BJ (cell line): ENCODE measurements at regions not wholly inside any gene's neighbourhood (a gene's known extent, or its start where the extent isn't known, plus 50 kb on each side); places are given as distances from the start of the nearest gene placed in this dataset.

Experiments
- CTCF ChIA-PET: fragments of 350-600 bp; formaldehyde crosslinking; extraction: SDS; loops from one replicate; lab custom pipeline; 2021; ENCODE audit warnings: antibody characterized with exemption, inconsistent platforms; lab: Yijun Ruan, JAX
- POLR2A ChIA-PET: fragments of 300-600 bp; sonication (Branson Sonifier 250); formaldehyde crosslinking; extraction: SDS; loops from one replicate; lab custom pipeline; 2021; ENCODE audit warnings: antibody characterized with exemption; lab: Charles Lee
- DNase-seq: peaks from one replicate; pipeline ENCODE4 v3.0.0-alpha.2; 2011; ENCODE audit warnings: low read depth
- H3K27me3 ChIP-seq: 2 replicates; pipeline ENCODE4 v1.6.0; 2011; ENCODE audit warnings: low read length; ENCODE audit not compliant: control insufficient read depth, insufficient read depth
- H3K36me3 ChIP-seq: 2 replicates; pipeline ENCODE4 v1.5.1; 2011; ENCODE audit warnings: low read length; ENCODE audit not compliant: control insufficient read depth, insufficient read depth
- H3K4me3 ChIP-seq: 2 replicates; pipeline ENCODE4 v1.5.1; 2011; ENCODE audit warnings: low read depth, mild to moderate bottlenecking, control low read depth, low read length
- TF ChIP-seq, protein P1 (sequence below): IDR thresholded peaks from 2 replicates; pipeline ENCODE4 v1.5.1; 2011; ENCODE audit warnings: low read depth, mild to moderate bottlenecking, control low read depth, inconsistent platforms, low read length, moderate library complexity; ENCODE audit not compliant: insufficient read depth

DNA sequence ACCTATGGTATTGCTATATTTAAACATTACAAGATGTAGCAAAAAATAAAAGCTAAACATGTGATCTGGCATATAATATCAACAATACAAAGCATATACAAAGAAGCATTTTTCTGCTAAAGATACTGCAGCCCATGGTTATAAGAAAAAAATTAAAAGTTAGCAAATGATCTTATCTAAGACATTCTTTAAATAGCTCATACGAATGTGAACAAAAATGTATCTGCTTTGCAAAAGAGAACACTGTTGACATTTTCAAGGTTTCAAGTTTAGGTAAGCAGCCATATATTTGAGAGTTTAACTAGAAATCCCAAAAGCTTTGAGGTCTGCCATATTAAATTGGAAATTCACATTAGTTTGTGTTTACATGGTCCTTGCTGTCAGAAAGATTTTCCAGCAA, 301.0 kb upstream of the SLC39A10 start:
- ChIA-PET CTCF (no interaction called here), POLR2A (no interaction called here)
- no peak for DNase-seq
- no peaks in the 10 kb centered on the region for H3K36me3 ChIP-seq
- TF ChIP-seq, protein P1, sequence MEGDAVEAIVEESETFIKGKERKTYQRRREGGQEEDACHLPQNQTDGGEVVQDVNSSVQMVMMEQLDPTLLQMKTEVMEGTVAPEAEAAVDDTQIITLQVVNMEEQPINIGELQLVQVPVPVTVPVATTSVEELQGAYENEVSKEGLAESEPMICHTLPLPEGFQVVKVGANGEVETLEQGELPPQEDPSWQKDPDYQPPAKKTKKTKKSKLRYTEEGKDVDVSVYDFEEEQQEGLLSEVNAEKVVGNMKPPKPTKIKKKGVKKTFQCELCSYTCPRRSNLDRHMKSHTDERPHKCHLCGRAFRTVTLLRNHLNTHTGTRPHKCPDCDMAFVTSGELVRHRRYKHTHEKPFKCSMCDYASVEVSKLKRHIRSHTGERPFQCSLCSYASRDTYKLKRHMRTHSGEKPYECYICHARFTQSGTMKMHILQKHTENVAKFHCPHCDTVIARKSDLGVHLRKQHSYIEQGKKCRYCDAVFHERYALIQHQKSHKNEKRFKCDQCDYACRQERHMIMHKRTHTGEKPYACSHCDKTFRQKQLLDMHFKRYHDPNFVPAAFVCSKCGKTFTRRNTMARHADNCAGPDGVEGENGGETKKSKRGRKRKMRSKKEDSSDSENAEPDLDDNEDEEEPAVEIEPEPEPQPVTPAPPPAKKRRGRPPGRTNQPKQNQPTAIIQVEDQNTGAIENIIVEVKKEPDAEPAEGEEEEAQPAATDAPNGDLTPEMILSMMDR = no peak
- no peaks in the 10 kb centered on the region for H3K27me3 ChIP-seq
- H3K4me3 ChIP-seq = no peak overlapping the region

DNA sequence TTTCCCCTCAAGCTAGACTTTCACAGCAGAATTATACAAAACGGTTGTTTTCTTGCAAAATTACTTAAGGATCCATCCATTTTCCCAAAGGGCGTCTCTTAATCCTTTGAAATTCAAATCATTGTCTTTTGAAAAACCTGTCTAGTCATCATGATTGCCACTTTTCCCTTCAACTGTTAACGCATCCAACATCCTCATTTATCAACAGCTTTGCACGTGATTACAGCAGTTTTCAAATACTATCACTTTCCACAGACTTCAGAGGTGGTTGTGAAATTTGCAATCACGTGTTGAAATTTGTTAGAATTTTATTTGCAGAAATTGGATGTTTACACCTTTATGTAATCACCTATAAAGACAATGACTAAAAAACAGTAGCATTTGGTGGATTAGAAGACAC, 304.4 kb upstream of the SLC39A10 start:
- no peak for DNase-seq
- TF ChIP-seq, protein P1 = no peak
- Histone ChIP-seq H3K36me3 (no peaks in the 10 kb centered on the region), H3K4me3 (no peak overlapping the region), H3K27me3 (no peaks in the 10 kb centered on the region)
- POLR2A ChIA-PET = no interaction called here
- CTCF ChIA-PET = no interaction called here

DNA sequence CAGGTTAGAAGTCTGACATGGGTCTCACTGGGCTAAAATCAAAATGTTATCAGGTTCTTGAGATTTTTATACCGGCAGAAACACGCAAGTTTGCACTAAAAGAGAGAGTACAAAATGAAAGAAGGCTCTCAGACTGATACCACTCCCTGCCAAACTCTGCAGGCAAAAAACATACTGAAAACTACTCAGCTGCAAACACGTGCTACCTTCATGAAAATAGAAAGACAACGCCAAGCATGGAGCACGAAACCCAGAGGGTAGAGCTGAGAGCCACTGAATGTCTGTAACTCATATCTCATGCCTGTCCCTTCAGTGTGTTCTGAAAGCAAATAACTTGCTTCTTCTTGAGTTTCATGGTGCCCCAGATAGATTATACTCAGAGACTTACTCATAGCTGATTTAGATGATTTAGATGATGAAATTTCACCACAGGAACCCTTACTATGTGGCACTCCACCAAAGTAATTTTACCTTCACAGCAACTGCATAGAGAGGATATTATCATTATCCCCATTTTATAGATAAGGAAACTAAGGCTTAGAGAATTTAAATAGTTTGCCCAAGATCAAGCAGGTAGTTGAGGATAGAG, 313.0 kb upstream of the SLC39A10 start:
- H3K36me3 ChIP-seq = no peaks in the 10 kb centered on the region
- TF ChIP-seq, protein P1 = no peak
- POLR2A ChIA-PET = no interaction called here
- CTCF ChIA-PET = no interaction called here
- H3K27me3 ChIP-seq = no peaks in the 10 kb centered on the region
- no peak for DNase-seq
- no peak overlapping the region for H3K4me3 ChIP-seq

DNA sequence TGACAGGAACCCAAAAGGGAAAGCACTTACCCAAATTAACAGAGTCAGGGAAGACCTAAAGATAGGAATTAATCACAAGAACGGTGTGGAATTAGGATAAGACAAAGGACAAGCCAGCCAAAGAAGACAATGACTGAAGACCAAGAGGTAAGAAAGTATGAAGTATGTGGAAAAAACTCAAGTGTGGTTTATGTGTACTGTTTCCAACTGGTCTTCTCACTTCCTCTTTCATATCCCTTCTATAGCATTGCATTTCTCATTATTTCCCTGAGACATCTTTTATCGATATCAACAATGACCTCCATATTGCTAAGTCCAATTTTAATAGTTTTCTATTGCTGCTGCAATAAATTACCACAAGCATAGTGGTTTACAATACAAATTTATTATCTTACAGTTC, 313.5 kb upstream of the SLC39A10 start:
- ChIA-PET CTCF (no interaction called here), POLR2A (no interaction called here)
- Histone ChIP-seq H3K36me3 (no peaks in the 10 kb centered on the region), H3K4me3 (no peak overlapping the region), H3K27me3 (no peaks in the 10 kb centered on the region)
- TF ChIP-seq, protein P1 = no peak
- no peak for DNase-seq

DNA sequence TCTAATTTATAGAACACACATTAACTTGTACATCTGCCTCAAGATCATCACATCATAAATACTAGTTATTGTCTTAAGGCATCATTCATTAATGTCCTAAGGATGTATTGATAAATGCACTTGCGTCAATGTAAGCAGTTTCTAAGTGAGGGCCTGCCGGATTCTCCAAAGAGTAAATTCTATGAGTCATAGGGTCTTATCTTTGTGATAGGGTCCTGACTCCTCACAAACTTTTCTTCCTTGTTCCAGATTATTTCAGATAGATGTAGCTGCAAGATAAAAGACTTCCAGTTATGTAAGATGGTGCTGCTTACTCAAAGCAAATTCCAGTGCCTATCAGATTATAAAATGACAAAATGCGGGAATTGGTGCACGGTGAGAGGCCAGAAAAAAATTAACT, 315.0 kb upstream of the SLC39A10 start:
- Histone ChIP-seq H3K27me3 (no peaks in the 10 kb centered on the region), H3K4me3 (no peak overlapping the region), H3K36me3 (no peaks in the 10 kb centered on the region)
- ChIA-PET CTCF (no interaction called here), POLR2A (no interaction called here)
- DNase-seq = no peak
- TF ChIP-seq, protein P1 = no peak
